SKM-1 treated with dmso at 0.1 percent for 144 hours (cell line): ENCODE measurements at regions not wholly inside any gene's neighbourhood (a gene's known extent, or its start where the extent isn't known, plus 50 kb on each side); places are given as distances from the start of the nearest gene placed in this dataset.
A peak's percentile ranks its signal among the peaks of the same experiment; 100 is the strongest.

Source experiments
- DNase-seq: peaks from one replicate; lab custom pipeline; 2025; ENCODE audit not compliant: unreplicated experiment; lab: John Stamatoyannopoulos, UW

GRCh38 chr10:31081937-31082840 lies 50.5 kb upstream of the ZNF438 start:
- no peak for DNase-seq

DNA sequence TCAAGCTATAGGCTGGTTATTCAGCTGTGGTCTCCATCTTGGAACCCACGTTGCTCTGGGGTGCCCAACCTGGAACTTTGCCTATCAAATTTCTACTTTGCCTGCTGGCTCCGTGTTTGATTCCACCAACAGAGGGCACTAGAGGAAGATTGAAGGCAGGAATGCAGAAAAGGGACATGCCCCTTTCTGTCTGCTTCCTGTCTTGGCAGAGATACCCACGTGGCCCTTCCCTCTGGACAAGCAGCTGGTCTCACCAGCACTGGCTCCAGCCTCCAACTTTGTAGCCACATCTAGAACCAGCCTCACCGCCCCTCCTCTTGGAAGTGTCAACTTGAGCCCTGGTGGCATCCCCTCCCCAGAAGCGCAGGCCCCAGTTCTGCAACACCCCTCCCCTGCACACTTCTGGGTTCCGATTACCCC lies 52.1 kb upstream of the ZNF438 start:
- peak; percentile 19 for DNase-seq

GRCh38 chr10:31087011-31087410 lies 55.3 kb upstream of the ZNF438 start:
- no peak for DNase-seq

DNA sequence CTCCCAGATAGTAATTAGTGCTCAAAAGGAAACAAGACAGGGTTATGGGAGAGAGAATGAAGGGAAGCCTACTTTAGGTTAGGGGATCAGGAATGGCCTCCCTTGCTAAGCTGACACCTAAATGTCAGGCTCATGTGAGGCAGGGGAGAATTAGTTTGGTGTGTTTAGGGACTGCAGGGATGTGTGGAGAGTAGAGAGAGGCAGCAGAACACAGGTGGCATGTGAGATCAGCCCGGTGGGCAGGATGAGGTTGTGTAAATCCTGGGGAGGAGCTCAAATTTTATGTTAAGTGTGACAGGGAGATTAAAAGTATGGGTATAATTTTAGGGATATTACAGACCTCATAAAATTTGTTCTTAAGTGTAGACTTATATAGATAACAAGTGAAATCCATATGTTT lies 56.2 kb upstream of the ZNF438 start:
- no peak for DNase-seq

DNA sequence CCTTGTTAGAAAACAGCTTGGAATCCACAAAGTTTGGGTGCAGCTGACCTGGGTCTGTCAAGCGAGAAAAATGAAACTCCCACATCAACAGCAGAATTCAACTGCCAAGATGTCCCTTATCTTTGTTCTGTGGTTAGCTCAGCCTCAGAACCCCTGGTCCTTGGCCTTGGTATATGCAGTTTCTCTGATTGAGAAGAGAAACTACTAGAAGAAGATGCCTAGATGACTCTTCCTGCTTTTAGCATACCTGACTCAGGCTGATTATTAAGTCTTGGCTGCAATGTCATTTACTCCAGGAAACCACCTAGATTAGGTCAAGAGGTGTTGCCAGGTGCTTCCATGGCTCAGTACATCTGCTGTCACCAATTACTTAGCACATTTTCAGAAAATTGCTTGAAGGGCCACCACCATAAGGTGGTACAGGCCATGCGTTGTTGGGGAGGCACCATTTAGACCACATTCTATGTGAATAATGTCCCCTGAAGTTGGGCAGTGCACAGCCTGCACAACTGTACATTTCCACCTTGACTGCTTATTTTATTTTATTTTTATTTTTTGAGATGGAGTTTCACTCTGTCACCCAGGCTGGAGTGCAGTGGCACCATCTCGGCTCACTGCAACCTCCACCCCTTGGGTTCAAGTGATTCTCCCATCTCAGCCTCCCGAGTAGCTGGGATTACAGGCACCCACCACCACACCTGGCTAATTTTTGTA lies 59.4 kb upstream of the ZNF438 start:
- no peak for DNase-seq

GRCh38 chr10:31095677-31096560 lies 64.3 kb upstream of the ZNF438 start:
- DNase-seq: no peak

- DNase-seq: no peak
Measured at GRCh38 chr10:31098046-31098445, 66.4 kb upstream of the ZNF438 start.

- DNase-seq: no peak
Measured at GRCh38 chr10:31099094-31099493, 67.4 kb upstream of the ZNF438 start.

GRCh38 chr10:31099664-31100063 lies 68.0 kb upstream of the ZNF438 start:
- no peak for DNase-seq

- DNase-seq: no peak
Measured at GRCh38 chr10:31100115-31100601, 68.5 kb upstream of the ZNF438 start.

DNA sequence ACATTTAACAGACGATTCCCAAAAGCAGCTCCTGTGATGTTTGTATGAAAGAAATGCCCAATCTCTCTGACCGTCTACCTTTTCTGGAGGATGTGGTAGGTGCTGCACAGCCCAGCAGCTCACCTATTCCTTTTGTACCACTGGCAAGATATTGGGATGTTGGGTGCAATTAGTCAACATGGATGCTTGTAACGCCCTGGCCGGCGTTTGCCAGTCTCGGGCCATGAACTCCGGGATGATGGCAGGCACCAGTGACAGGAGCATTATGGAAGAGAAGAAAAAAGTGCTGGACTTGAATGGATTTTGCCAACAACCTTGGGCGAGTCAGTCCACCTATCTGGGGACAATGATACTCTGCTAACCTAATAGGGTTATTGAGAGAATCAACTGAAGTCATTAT lies 69.0 kb upstream of the ZNF438 start:
- DNase-seq: no peak

- DNase-seq: no peak
Measured at GRCh38 chr10:31101123-31101522, 69.5 kb upstream of the ZNF438 start.

GRCh38 chr10:31102421-31102820 lies 70.8 kb upstream of the ZNF438 start:
- no peak for DNase-seq

GRCh38 chr10:31103112-31103511 lies 71.4 kb upstream of the ZNF438 start:
- no peak for DNase-seq

DNA sequence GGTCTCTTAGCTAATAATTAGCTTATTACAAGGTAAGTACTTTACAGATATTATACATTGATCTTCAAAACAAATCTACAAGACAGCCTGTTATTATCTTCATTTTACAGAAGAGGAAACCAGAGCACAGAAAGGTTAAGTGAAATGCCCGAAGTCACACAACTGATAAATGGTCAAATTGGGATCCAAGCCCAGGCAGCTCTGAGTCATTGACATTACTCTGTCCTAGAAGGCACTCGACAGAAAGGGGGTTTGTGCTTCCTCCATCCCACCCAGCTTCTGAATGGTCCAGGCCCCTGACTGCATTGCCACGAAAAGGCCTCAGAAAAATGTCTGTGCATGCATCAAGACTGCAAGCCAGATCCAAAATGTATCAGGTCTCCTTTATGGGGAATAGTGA lies 81.3 kb upstream of the ZNF438 start:
- no peak for DNase-seq

DNA sequence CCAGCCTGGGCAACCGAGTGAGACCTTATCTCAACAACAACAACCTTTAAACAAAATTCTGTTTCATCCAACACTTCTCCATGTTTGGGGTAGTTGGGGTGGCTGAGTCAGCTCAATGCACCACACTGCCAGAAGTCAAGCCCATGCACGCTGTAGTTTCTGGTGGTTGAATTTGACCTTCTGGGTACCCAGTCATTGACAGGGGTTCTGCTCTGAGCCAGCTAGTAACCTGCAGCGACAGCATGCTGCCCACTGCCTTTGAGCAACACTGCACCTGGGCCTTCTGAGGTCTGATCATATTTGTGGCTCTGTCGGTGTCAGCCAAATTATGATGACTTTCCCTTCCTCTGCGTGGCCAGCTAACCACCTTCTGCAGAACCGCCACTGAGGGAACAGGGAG lies 84.6 kb upstream of the ZNF438 start:
- DNase-seq: no peak

- DNase-seq: no peak
Measured at GRCh38 chr10:31118556-31118955, 86.9 kb upstream of the ZNF438 start.

DNA sequence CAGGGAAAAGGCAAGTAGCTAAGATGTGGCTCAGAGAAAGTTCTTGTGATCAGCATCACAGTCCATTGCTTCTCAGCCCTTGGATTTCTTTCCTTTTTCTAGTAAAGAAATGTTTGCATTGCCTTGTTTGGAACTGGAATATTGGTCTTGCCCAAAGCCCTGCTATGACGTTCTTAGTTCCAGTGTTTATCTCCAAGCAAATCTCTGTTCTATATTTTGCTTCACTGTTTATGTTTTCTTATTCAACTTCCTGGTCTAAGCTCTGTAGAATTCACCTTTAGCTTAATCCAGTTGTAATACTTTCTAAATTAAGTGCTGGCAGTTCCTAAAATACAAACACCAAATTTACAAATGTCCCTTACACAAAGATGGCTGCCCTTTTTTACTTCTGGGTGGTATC lies 88.7 kb upstream of the ZNF438 start:
- DNase-seq: no peak

DNA sequence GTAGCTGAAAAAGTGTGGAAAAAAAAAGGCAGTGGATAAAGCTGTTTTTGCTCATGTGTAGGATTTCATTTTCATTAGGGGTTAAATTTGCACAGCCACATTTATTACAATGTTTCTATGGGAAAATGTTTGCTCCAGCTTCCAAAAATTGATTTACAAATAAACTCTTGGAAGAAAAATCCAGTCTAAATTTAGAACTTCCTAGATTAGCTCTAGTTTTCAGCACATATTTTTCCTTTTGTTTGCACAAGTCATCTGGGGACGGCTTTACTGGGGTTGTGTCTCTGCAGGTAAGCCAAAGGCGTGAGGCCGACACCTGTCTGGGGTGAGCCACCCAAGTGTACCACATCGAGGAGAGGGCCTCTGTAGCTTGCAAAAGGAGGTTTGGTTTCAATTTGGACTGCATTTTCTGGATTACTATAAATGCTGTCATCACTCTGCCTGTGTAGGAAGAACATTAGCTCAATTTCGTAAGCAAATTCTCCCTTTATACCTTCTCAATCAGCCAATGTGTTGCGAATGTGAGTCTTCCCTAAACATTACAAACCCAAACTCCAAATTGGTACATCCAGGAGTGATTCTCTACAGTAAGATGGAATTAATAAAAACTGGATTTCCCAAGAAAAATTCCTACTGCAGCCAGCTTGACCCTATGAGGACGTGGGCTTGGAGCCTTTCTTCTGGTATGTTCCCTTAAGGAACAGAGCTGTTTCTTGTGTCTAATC lies 89.5 kb upstream of the ZNF438 start:
- no peak for DNase-seq

DNA sequence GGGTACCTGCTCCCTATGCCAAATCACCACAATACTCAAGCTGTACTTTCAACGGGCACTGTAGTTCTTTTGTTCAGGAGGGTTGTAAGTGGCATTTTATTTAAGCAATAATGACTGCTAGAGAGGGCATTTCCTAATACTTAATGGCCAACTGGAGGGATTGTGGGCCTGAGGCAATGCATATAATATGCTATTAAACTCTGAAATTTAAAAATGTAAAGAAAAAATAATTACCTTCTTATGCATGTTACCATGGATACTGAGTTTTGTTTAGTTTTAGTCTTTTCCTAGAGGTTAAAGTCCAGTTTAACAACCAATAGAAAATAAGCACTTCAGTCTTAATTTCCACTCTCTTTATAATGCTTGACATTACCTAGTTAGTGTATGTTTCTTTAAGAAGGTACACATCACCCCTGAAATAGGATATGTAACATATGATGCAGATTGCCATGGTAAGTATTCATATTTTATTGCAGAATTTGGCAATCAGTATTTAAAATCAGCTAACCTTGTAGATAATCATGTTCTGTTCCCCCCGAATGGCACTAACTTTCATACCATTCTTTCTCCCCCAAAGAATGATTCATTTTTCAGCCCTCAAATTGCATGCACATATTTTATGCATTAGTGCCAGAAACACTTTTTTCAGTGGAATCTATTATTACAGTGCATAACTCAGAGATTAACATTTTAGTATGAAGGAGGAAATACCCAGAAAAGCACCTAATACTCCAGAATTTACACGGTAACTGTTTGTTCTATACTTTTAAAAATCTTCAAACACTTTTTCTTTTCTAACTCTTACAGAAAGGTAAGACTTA lies 90.3 kb upstream of the ZNF438 start:
- no peak for DNase-seq
